ENCODE measurements at regions not wholly inside any gene's neighbourhood (a gene's known extent, or its start where the extent isn't known, plus 50 kb on each side); places are given as distances from the start of the nearest gene placed in this dataset.

DNA sequence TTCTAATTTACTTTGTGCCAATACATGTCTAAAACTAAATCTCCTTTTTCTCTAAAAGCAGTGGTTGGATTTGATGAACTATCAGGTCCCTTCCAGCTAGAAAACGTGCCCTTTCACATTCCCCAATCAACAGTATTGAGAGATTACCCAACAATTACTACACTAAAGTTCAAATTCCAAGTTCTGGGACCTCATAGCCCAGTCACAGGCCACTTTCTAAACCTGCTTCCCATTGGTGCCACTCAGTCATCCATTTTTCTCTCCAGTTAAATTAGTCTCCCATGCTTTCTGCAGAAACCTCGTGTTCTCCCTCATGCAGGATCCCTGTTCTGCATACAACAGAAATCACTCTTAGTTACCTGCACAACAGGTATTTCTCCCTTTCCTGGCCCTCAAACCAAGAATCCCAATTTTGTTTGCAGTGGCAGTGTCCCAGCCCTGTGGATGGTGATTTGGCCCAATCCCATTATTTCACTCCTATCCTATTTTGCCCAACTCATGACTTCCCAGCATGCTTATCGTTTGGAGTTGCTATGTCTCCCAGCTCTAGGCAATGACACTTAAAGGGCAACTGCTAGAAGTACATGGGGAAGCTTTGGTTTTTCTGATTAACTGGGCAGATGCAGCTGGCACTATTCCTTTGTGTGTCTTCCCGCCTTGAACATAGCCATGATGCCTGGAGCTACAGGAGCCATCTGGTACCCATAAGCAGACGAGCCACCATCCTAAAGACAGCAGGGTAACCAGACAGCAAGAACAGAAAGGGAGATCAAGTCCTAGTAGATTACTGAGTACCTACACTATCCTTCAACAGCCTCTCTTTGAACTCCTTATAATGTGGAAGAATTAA lies 224.2 kb downstream of the MINAR1 start:
- no peak for DNase-seq (ENCODE audit: low read depth in 2 of 3, low spot score in 2 of 3)

DNA sequence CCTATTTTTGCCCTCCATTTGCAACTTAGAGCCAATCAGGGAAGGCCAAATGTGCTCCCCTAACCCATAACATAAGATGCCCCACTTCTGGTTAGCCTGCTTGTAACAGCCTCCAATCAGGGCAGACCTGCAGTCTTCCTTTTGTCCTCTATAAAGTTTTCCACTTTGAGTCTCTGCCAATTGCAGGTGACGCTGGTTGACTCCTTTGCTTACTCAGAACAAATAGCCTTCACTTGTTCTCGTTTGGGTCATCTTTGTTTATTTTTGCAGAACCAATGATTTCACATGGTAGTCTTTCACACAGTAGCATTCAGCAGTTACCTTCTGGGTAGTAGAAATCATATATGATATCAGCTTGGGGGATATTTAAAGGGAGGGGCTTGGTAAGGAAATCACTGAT lies 225.6 kb downstream of the MINAR1 start:
- DNase-seq (ENCODE audit: low read depth in 2 of 3, low spot score in 2 of 3) = no peak

DNA sequence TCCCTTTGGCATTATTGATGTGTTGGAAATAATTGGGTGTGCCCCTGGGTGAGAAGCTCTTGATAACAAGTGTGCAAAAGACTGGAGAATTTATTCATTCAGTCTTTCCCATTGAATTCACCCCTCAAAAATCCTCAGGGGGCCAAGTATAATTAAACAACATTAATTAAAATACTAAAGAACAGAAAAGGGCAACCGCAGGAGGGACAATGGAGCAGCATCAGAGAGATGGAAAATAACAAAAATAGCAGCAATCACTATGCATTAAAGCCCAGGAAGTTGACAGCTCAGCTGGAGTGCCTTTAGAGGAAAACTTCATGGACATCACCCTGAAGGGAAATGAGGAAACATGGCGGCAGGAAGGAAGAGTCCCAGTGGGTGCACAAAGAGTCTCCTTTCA lies 227.6 kb downstream of the MINAR1 start:
- no peak for DNase-seq (ENCODE audit: low read depth in 2 of 3, low spot score in 2 of 3)

DNA sequence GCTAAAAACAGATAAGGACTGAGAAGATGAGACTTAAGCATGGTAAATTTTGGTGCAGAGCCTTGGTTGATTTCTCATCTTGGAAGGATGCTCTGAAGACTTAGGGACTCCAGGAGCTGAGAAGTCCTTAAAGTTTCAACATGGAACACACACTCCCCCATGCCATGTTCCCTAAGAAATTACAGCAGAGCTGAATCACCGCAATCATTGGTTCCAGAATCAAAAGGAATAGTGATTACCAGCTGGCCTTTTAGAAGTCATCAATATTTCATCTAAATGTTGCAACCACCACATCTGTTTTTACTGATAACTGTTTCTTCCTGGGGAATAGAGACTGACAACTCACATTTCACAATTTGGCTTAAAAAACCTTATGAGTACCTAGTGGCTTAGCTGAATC lies 229.3 kb downstream of the MINAR1 start:
- no peak for DNase-seq (ENCODE audit: low read depth in 2 of 3, low spot score in 2 of 3)

DNA sequence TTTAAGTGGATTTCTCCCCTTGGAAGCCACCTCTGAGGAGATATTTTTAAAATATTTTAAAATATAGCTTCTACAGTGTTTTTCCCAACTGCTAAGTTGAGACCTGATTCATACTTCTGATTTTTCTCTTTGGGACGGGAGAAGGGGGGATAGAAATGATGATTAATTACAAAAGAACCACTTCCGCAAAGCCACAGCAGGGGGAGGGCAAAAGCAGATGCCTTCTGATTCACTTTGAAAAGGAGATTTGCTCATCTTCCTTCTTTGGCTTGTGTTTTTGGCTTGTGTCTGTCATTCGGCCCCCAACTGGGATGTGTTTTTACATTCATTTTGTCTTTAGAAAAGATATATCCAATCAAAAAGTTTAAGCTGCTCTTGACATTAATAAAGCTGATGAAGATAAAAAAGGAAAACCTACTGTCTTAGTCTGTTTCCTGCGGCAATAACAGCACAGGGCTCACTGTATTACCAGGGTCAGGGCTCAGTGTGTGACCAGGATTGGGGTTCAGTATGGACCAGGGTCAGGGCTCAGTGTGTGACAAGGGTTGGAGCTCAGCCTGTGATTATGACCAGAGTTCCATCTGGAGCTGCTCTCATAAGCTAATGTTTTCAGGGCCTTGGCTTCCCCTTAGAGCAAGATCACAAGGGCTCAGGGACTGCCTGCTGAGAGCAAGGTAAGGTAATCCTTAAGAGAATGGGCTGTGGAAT lies 223.2 kb downstream of the MTHFS start:
- peak in 2 of 3 donors; percentile 0 to 8 for DNase-seq (ENCODE audit: low read depth in 2 of 3, low spot score in 2 of 3)

DNA sequence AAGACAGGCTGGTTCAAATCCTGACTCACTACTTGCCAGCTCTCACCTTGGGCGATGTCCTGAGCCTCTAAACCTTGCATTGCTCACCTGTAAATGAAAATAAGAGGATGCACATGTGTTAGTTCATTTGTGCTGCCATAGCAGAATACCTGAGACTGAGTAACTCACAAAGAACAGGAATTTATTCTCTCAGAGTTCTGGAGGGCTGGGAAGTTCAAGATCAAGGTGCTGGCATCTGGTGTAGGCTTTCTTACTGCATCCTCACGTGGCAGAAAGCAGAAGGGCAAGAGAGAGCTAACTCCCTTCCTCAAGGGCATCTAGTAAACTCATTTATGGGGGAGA lies 222.7 kb downstream of the MTHFS start:
- no peak for DNase-seq (ENCODE audit: low read depth in 2 of 3, low spot score in 2 of 3)

DNA sequence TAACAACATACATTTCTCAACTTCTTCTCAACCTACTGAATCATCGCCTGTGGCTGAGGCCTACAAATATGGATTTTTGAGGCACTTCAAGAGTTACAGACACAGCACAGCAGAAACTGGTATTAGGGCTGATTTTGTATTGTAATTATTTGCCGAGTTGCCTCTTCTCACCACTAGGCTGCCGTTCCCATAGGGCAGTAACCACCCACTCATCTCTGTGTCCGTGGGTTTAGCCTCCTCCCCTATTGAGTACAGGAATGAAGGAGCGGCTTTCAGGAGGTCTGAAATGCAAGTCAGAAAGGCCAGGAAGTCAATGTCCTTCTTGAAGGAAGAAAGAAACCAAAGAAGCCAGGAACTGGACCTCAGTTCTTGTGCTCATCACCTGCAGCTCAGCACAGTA lies 220.8 kb downstream of the MTHFS start:
- DNase-seq (ENCODE audit: low read depth in 2 of 3, low spot score in 2 of 3) = no peak

DNA sequence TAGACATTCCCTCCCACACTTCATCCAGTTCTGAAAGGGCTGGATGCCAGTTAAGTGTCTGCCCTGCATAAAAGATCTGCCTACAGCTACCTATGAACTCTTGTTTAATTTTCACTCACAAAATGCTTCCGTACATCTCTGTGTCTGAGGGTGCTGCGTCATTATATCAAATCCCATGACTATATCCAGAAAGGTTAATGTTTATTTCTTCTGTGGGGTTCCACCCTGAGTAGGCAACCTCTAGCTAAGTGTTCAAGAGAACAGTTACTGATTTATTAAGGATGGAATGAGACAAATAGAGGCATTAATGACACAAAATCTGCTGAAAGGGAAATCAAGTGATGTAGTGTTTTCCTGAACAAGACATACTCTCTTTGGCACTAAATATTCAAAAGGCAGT lies 220.2 kb downstream of the MTHFS start:
- no peak for DNase-seq (ENCODE audit: low read depth in 2 of 3, low spot score in 2 of 3)

DNA sequence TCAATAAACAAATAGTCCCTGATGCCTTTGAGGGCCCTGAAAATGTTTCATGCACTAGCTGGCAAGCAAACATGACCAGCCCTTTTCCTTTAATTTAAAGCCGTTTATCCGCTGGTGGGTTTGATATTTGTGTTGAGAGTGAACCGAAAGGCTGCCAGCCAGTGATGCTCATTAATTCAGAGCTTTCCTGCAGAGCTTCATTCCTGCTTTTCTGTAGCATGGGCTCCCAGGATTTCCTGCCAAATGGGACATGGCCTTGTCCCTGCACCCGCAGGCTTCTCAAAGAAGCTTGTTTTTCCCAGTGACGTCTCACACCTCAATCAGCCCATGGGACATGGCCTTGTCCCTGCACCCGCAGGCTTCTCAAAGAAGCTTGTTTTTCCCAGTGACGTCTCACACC lies 219.6 kb downstream of the MTHFS start:
- DNase-seq (ENCODE audit: low read depth in 2 of 3, low spot score in 2 of 3) = no peak

DNA sequence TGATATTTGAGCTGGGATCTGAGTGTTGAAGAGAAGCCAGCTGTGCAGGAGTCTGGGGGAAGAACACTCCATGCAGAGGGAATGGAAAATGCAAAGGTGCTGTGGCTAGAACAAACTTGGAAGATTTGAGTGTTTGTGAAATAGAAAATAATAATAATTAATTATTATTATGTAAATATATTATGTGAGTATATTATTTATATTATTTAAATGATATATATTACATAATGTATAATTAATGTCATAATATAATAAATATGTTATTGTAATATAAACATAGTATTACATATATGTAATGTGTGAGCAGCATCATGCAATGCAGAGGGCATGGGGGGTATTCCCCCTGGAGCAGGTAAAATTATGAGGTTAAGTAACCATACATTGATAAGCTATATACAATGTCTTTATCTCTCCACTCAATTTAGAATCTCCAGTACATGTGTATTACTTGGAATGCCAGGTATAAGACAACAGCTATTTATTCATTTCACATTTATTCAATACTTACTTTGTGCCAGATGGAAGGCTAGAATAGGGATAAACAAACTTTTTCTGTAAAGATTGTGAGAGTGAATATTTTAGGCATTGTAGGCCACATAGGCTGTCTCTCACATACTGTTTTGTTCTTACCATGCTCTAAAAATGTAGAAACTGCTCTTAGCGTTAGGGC lies 218.6 kb downstream of the MTHFS start:
- no peak for DNase-seq (ENCODE audit: low read depth in 2 of 3, low spot score in 2 of 3)

DNA sequence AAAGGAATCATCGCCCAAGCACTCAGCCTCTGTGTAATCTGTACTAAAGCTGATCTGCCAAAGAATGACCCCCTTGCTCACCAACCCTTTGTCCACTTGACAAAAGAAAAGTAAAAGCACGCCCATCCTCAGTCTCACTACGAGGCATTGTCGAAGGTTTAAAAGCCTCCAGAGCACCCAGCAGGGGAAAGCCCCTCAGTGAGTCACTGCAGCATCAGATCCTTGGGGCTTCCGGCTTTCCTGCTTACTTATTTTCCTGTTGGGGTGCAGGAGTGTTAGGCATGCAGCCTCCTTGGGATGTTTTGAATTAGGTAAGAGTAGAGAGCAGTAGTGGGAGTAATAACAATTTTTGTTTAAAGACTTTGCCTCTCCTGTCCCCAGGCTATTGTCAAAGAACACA lies 216.1 kb downstream of the MTHFS start:
- no peak for DNase-seq (ENCODE audit: low read depth in 2 of 3, low spot score in 2 of 3)

DNA sequence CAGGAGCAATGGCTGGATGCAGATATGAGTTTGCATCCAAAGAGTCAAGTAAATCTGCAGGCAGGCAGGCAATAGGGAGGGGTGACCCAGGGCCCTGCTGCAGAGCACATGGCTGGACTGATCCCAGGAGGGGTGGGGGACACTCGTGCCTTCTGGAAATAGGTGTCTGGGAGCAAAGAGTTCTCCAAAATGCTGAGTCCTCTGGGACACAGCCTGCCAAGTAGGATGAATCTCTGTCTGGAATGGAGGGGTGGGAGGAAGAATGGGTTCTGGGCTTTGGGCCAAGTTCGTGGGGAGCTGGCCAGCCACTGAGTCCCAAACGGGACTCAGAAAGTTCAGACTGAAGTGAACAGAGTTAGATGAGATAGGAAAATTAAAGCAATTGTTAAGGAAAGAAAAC lies 214.5 kb downstream of the MTHFS start:
- no peak for DNase-seq (ENCODE audit: low read depth in 2 of 3, low spot score in 2 of 3)

DNA sequence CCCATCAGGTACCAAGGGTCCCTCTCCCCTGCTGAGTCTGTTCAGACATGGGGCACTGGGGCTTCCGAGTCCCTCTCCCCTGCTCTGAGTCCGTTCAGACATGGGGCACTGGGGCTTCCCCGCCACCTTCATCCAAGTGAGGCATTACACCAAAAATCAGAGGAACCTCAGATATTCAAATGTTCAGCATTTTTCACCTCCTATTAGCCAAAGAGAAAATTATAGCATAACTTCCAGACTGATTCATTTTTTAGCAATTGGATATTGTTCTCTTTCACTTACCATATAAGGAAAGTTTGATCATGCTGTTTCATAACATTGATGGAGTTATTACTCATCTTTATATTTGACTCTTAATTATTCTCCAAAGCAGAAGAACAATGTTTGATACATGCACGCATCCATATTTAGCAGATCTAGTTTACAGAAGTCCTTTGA lies 213.9 kb downstream of the MTHFS start:
- no peak for DNase-seq (ENCODE audit: low read depth in 2 of 3, low spot score in 2 of 3)

DNA sequence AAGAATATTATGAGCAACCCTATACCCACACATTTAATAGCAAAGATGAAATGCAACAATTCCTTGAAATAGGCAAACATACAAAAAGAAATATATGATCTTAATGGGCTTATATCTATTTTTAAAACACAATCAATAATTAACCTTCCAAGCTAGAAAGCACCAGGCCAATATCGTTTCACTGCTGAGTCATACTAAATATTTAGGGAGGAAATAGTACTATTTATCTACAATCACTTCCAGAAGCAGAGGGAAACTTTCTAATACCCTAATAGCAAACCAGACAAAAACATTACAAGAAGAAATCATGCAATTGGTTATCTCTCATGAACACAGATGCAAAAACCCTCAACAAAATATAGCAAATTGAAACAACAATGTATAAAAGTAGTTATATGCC lies 207.8 kb downstream of the MTHFS start:
- DNase-seq (ENCODE audit: low read depth in 2 of 3, low spot score in 2 of 3) = no peak

DNA sequence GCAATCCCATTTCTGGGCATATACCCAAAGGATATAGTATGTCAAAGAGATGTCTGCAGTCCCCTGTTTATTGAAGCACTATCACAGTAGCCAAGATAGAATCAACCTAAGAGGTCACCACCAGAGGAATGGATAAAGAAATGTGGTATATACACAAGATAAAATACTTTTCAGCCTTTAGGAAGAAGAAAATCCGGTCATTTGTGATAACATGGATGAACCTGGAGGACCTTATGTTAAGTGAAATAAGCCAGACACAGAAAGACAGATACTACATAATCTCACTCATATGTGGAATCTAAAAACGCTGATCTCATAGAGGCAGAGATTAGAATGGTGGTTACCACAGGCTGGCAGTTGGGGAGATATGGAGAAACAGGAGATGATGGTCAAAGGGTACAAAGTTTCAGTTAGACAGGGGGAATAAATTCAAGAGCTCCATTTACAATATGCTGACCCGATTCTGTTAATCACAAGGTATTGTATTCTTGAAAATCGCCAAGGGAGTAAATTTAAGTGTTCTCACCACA lies 195.8 kb downstream of the MTHFS start:
- DNase-seq (ENCODE audit: low read depth in 2 of 3, low spot score in 2 of 3) = no peak

DNA sequence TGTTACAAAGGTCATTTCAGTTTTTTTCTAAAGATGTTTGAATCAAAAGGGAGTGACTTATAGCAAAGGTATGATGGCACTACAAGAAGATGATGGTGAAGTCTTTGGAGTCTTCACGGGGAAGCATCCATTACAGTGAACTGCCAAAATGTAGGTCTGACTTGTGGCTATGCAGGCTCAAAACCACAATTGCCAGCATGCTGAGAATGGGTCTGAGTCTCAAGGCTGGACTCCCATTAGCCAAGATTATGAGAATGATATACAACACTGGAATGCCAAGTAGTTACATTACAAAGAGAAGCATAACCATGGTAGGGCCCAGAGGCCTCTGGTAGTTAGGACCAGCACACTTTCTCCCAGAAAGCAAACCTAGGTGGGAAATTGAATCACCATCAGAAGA lies 194.2 kb downstream of the MTHFS start:
- DNase-seq (ENCODE audit: low read depth in 2 of 3, low spot score in 2 of 3) = no peak

DNA sequence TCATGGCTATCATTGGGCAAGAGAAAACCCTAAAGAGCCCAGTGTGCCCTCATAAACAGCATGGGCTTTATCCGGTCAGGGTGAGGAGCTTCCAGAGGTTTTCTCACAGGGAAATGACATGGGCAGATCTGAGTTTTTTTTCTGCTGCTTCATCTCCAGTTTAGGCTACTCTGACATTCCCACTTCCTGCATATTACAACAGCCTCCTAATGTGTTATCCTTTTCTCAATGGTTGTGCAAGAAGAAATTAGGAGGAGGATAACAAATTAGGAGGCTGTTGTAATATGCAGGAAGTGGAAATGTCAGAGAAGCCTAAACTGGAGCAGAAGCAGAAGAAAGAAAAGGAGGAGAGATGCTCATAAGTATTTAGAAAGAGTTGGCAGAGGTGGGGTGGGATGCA lies 175.6 kb downstream of the MTHFS start:
- DNase-seq (ENCODE audit: low read depth in 2 of 3, low spot score in 2 of 3) = no peak

DNA sequence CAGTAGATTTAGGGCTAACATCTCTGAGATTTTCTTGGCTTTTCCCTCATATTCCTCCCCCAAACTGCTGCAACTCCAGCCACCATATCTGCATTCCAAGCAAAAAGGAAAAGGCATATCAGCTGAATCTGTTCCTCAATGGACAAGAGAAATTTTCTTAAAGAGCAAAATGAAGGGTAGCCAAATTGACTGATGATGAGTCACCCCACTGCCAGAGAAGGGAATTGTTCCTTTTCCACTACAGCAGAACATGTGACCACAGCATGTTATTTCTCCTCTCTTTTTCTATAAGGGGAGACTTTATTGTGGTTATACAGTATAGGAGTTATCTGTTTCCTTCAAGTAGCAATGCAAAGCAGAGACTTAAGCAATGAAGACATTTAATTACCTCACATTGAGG lies 172.5 kb downstream of the MTHFS start:
- DNase-seq (ENCODE audit: low read depth in 2 of 3, low spot score in 2 of 3) = no peak

DNA sequence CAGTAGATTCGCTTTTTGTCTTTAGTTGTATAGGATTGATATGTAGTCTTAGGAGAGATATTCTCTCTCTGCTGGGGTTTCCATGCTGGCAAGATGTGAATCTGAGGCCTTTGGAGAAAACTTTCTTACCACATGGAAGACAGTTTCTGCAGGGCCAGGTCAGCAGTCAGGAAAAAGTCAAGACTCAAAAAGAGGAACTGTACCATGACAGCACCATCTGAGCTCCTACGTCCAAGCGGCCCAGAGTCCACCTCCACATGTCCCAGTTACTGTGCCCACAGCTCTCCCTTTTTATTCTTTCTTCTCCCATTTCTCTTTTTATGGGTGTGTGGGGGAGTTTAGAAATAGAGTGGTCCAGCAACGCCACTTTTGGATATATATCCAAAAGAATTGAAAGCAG lies 172.0 kb downstream of the MTHFS start:
- no peak for DNase-seq (ENCODE audit: low read depth in 2 of 3, low spot score in 2 of 3)

DNA sequence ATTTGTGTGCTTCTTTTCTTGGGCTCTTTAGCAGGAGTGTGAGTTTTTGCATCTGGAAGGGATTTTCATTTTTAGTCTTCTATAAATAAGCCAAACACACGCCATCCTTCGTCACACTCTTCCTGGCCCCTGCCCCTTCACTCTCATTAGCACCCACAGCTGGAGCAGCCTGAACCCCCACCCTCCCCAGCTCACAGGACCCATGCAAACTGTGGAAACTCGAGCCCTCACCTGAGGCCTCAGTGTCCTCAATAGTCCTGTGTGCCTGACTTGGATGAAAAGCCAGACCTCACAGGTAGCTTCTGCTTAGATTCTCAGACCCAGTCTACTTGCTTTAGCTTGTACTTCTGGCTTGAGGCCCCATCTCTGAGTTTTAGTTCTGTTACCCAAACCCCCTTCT lies 167.9 kb downstream of the MTHFS start:
- no peak for DNase-seq (ENCODE audit: low read depth in 2 of 3, low spot score in 2 of 3)

DNA sequence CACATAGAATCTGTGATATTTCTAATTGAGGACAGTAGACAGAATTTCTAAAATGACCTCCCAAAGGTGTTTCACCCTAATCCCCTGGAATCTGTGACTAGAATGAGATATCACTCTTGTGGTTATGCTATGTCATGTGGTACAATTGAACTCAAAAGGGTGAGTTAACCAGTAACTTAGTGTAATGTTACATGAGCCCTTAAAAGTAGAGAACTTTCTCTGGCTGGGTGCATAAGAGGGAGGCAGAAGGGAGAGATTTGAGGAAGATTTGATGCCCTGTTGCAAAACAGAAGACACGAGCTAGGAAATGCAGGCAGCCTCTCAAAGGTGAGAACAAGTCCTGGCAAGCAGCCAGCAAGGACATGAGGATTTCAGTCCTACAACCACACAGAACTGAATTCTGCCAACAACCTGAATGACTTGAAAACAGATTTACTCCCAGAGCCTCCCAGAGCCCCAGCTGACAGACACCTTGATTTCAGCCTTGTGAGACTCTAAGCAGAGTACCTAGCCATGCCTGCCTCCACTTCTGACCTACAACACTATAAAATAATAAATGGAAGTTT lies 160.3 kb downstream of the MTHFS start:
- no peak for DNase-seq (ENCODE audit: low read depth in 2 of 3, low spot score in 2 of 3)
